Left ventricle myocardium inferior (tissue), 1 donor: ENCODE measurements at regions not wholly inside any gene's neighbourhood (a gene's known extent, or its start where the extent isn't known, plus 50 kb on each side); places are given as distances from the start of the nearest gene placed in this dataset.

Experiments used
- DNase-seq: peaks from one replicate; pipeline ENCODE4 v3.0.0-alpha.2; 2020
- H3K27ac ChIP-seq: fragments of 200-600 bp; replicated peaks from 2 replicates; pipeline ENCODE4 v1.8.0; 2021
- H3K27me3 ChIP-seq: fragments of 200-600 bp; 2 replicates; pipeline ENCODE4 v1.8.0; 2021; ENCODE audit warnings: low read depth
- H3K36me3 ChIP-seq: fragments of 200-600 bp; 2 replicates; pipeline ENCODE4 v1.8.0; 2021
- H3K4me1 ChIP-seq: fragments of 200-600 bp; 2 replicates; pipeline ENCODE4 v1.8.0; 2021
- H3K4me3 ChIP-seq: fragments of 200-600 bp; 2 replicates; pipeline ENCODE4 v1.8.0; 2021; ENCODE audit warnings: mild to moderate bottlenecking, moderate library complexity
- H3K9me3 ChIP-seq: fragments of 200-600 bp; replicated peaks from 2 replicates; pipeline ENCODE4 v1.8.0; 2021
- intact Hi-C: fragments of 100-400 bp; cut with micrococcal nuclease; formaldehyde crosslinking; loops from one replicate; pipeline ENCODE4 v1.11.0; 2022
- TF ChIP-seq, protein P1 (sequence below): fragments of 200-600 bp; IDR thresholded peaks from 2 replicates; pipeline ENCODE4 v1.8.0; 2021; ENCODE audit warnings: antibody characterized with exemption, mild to moderate bottlenecking, borderline replicate concordance
- donor health status: DM: no; HTN: yes; CAD: no; lungs with severe emphysema.

DNA sequence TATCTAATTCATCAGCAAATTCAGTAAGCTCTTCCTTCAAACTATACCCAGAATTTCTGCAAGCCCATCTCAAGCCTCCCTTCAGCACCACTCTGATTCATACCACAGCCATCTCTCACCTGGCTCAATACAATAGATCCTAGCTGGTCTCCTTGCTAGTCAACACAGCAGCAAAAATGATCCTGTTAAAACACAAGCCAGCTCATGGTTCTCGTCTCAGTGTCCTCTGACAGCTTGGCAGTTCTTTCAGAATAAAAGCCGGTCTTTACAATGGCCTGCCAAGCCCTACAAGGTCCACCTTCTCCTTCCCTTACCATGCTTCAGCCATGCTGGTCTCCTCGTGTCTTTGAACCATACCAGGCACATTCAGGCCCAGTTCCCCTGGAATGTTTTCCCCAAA, 296.9 kb upstream of the RND3 start:
- H3K36me3 ChIP-seq: no peaks in the 10 kb centered on the region
- TF ChIP-seq, protein P1, sequence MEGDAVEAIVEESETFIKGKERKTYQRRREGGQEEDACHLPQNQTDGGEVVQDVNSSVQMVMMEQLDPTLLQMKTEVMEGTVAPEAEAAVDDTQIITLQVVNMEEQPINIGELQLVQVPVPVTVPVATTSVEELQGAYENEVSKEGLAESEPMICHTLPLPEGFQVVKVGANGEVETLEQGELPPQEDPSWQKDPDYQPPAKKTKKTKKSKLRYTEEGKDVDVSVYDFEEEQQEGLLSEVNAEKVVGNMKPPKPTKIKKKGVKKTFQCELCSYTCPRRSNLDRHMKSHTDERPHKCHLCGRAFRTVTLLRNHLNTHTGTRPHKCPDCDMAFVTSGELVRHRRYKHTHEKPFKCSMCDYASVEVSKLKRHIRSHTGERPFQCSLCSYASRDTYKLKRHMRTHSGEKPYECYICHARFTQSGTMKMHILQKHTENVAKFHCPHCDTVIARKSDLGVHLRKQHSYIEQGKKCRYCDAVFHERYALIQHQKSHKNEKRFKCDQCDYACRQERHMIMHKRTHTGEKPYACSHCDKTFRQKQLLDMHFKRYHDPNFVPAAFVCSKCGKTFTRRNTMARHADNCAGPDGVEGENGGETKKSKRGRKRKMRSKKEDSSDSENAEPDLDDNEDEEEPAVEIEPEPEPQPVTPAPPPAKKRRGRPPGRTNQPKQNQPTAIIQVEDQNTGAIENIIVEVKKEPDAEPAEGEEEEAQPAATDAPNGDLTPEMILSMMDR: no peak
- no peaks in the 10 kb centered on the region for H3K27me3 ChIP-seq
- H3K4me3 ChIP-seq: no peak overlapping the region
- H3K27ac ChIP-seq: no peak overlapping the region
- H3K9me3 ChIP-seq: no peaks in the 10 kb centered on the region
- intact Hi-C loops: no loop called here
- DNase-seq: no peak
- H3K4me1 ChIP-seq: peaks cover 23% of the 10 kb centered on the region

DNA sequence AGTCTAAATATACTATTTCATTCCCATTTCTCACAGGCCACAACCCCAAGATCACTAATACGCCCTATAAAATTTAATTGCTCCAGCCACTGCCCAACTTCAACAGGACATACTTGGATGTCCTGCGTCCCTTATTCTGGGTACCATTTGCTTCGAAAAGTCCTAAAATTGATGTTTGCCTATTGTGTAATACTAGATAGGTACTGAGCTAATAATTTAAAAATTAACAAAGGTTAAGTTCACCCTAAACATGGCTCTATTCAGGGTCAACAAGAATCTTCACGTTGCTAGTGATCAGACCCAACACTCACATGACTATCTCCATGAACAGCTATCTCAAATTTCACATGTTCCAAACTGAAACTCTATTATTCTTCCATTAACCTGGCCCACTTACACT, 296.4 kb upstream of the RND3 start:
- H3K27me3 ChIP-seq: no peaks in the 10 kb centered on the region
- no peak for DNase-seq
- H3K4me1 ChIP-seq: peaks cover 23% of the 10 kb centered on the region
- intact Hi-C loops: no loop called here
- TF ChIP-seq, protein P1: no peak
- H3K4me3 ChIP-seq: no peak overlapping the region
- H3K27ac ChIP-seq: no peak overlapping the region
- H3K9me3 ChIP-seq: no peaks in the 10 kb centered on the region
- H3K36me3 ChIP-seq: no peaks in the 10 kb centered on the region

DNA sequence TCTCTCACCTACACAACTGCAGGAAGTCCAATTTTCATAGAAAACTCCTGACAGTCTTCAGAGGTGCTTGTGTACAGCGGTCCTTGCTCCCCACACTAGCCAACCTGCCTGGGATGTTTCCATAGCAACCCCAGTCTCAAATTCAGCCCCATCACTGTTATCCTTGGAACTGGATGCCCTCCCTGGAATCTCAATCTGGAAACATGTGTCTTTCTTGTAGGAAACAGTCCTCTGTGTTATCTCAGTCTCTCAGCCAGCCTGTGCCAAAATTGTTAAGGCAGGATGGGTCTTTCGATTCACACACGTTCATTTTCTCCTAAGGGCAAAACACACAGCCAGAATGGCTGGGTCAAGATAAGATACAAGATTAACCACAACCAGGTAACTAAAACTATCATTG, 295.5 kb upstream of the RND3 start:
- no peak for DNase-seq
- Histone ChIP-seq H3K9me3 (no peaks in the 10 kb centered on the region), H3K27ac (no peak overlapping the region), H3K4me1 (peaks cover 26% of the 10 kb centered on the region), H3K36me3 (no peaks in the 10 kb centered on the region), H3K4me3 (no peak overlapping the region), H3K27me3 (no peaks in the 10 kb centered on the region)
- TF ChIP-seq, protein P1: no peak
- intact Hi-C loops: no loop called here

DNA sequence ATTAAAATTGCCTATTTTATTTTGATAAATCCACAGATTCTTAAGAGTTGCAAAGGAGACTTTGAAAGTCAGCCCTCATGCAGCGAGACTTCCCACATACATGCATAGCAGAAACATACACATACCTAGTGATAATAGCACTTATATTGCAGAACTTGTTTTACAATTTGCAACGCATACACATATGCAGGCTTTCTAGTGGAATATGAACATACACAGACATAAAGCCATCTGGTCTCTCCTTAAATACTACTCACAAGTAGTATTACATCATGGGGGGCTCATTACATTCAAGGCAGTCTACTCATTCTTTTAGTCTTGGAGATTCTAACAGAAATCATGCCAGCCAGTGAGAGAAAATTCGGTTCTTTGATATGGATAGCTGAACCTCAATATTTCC, 295.1 kb upstream of the RND3 start:
- Histone ChIP-seq H3K4me1 (peaks cover 23% of the 10 kb centered on the region), H3K27ac (no peak overlapping the region), H3K4me3 (no peak overlapping the region), H3K9me3 (no peaks in the 10 kb centered on the region), H3K36me3 (no peaks in the 10 kb centered on the region), H3K27me3 (no peaks in the 10 kb centered on the region)
- intact Hi-C loops: no loop called here
- TF ChIP-seq, protein P1: no peak
- no peak for DNase-seq

DNA sequence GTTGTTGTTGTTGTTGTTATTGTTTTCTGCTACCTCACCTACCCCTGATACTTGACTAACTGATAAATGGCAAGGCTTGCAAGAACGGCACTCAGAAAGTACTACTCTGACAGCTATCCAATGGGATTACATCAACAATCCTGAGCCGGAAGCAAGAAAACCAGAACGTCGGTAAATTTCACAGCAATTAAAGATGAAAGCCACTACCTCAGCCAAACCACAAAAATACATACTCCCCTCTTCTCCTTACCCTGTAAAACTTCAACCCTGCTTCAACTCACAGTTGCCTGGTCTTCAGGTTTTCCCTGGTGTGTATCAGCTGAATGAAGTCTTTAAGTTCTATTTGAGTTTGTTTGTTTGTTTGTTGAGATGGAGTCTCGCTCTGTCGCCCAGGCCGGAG, 293.7 kb upstream of the RND3 start:
- Histone ChIP-seq H3K36me3 (no peaks in the 10 kb centered on the region), H3K9me3 (no peaks in the 10 kb centered on the region), H3K4me1 (peaks cover 16% of the 10 kb centered on the region), H3K27ac (no peak overlapping the region), H3K27me3 (no peaks in the 10 kb centered on the region), H3K4me3 (no peak overlapping the region)
- intact Hi-C loops: no loop called here
- DNase-seq: no peak
- TF ChIP-seq, protein P1: no peak

DNA sequence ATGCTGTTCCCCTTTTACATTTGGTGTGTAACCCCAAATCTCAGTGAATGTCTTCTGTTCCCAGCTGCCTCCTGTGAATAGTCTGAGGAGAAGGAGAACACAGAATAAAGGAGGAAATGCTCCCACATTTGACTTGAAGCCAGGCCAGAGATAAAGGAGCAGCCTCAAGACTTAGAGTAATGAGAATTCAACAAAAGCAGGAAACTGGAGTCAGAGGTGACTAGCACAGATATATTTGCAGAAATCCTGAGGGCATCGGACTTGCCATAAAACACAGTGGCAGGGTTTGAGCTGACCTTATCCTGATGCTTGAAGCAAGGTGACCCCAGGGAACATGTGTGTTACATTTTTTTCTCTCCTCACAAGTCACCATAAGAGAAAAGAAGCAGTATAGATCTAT, 291.4 kb upstream of the RND3 start:
- H3K4me1 ChIP-seq: peaks cover 16% of the 10 kb centered on the region
- no peaks in the 10 kb centered on the region for H3K27me3 ChIP-seq
- DNase-seq: no peak
- intact Hi-C loops: no loop called here
- TF ChIP-seq, protein P1: no peak
- H3K36me3 ChIP-seq: no peaks in the 10 kb centered on the region
- no peak overlapping the region for H3K4me3 ChIP-seq
- H3K9me3 ChIP-seq: no peaks in the 10 kb centered on the region
- no peak overlapping the region for H3K27ac ChIP-seq
